ENCODE measurements at regions not wholly inside any gene's neighbourhood (a gene's known extent, or its start where the extent isn't known, plus 50 kb on each side); places are given as distances from the start of the nearest gene placed in this dataset.

GRCh38 chr7:9962742-9963141 is 1010.9 kb upstream of the PHF14 start:
- DNase-seq (ENCODE audit: low read depth), result no peak
- TF ChIP-seq, protein P1, sequence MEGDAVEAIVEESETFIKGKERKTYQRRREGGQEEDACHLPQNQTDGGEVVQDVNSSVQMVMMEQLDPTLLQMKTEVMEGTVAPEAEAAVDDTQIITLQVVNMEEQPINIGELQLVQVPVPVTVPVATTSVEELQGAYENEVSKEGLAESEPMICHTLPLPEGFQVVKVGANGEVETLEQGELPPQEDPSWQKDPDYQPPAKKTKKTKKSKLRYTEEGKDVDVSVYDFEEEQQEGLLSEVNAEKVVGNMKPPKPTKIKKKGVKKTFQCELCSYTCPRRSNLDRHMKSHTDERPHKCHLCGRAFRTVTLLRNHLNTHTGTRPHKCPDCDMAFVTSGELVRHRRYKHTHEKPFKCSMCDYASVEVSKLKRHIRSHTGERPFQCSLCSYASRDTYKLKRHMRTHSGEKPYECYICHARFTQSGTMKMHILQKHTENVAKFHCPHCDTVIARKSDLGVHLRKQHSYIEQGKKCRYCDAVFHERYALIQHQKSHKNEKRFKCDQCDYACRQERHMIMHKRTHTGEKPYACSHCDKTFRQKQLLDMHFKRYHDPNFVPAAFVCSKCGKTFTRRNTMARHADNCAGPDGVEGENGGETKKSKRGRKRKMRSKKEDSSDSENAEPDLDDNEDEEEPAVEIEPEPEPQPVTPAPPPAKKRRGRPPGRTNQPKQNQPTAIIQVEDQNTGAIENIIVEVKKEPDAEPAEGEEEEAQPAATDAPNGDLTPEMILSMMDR (IDR thresholded peaks at IDR 0.05; ENCODE audit: insufficient read depth, low read length), result no peak
- no peak overlapping the region for H3K4me3 ChIP-seq (ENCODE audit: low read depth, low read length)

- TF ChIP-seq, protein P1 (IDR thresholded peaks at IDR 0.05; ENCODE audit: insufficient read depth, low read length), result no peak
- no peak overlapping the region for H3K4me3 ChIP-seq (ENCODE audit: low read depth, low read length)
- DNase-seq (ENCODE audit: low read depth), result no peak
Observed at GRCh38 chr7:9978106-9979064, 995.3 kb upstream of the PHF14 start.

DNA sequence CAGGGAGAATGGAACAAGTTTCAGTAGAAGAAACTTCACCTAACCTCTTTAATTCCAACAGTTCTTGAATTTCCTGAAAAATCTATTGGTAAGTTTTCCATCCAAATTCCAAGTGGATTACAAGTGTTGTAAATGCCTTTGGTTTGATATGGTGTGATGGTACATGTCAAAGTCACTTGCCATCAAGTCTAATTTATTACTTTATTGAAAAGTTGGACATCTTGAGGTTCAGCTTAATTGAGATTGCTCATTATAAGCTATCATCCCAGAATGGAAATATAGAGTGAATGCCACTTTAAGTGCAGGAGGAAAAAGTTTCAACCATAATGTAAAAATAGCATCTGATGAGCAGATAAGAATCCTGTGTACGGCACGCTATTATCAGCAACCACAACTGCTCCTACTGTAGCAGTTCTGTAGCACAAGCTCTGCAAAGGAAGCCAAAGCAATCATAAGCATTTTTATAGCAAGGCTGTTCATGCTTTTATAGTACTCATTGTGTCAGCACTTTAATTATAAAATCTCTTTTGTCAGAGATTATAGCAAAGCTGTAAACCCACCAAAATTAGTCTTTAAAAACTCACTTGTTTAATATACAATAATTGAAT is 991.8 kb upstream of the PHF14 start:
- no peak for DNase-seq (ENCODE audit: low read depth)
- H3K4me3 ChIP-seq (ENCODE audit: low read depth, low read length), result no peak overlapping the region
- TF ChIP-seq, protein P1 (IDR thresholded peaks at IDR 0.05; ENCODE audit: insufficient read depth, low read length), result no peak

GRCh38 chr7:9983048-9983447 is 990.6 kb upstream of the PHF14 start:
- no peak for DNase-seq (ENCODE audit: low read depth)
- H3K4me3 ChIP-seq (ENCODE audit: low read depth, low read length), result no peak overlapping the region
- TF ChIP-seq, protein P1 (IDR thresholded peaks at IDR 0.05; ENCODE audit: insufficient read depth, low read length), result no peak

GRCh38 chr7:10015687-10016086 is 958.0 kb upstream of the PHF14 start:
- no peak overlapping the region for H3K4me3 ChIP-seq (ENCODE audit: low read depth, low read length)
- TF ChIP-seq, protein P1 (IDR thresholded peaks at IDR 0.05; ENCODE audit: insufficient read depth, low read length), result no peak
- DNase-seq (ENCODE audit: low read depth), result no peak

GRCh38 chr7:10022480-10022879 is 951.2 kb upstream of the PHF14 start:
- DNase-seq (ENCODE audit: low read depth), result no peak
- TF ChIP-seq, protein P1 (IDR thresholded peaks at IDR 0.05; ENCODE audit: insufficient read depth, low read length), result no peak
- H3K4me3 ChIP-seq (ENCODE audit: low read depth, low read length), result no peak overlapping the region
